ENCODE measurements at regions not wholly inside any gene's neighbourhood (a gene's known extent, or its start where the extent isn't known, plus 50 kb on each side); places are given as distances from the start of the nearest gene placed in this dataset.
"Not testable (repeated sequence)": the region's sequence is repeated elsewhere in the genome, so short reads cannot be mapped to it uniquely, and the experiment has no call there.

DNA sequence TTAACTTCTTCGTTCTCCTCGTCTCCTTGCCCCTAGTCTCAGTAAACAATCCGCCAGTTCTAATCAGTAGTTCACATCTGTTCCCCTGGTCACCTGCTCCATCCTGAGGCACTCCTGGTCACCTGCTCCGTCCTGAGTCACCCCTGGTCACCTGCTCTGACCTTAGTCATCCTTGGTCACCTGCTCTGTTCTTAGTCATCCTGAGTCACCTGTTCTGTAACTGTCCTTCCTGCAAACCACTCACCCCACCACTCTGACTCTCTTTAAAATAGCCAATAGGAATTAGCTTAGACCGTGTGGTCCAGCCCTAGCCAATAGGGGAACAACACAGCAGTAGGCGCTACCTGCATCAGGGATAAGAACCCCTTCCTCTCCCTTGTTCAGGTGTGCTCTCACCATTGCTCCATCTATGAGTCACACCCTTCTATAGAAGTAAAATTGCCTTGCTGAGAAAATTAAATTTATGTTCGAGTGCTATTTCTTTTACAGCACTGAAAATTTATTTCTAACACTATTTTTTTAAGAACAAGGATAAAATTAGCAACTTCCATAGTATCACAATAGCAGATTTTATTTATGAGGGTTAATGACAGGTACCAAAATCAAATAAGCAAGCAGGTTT is 237.6 kb upstream of the DIO3 start:
- TF ChIP-seq POLR2AphosphoS5, POLR2A (IDR thresholded peaks at IDR 0.05): not testable (repeated sequence)

Measured in suprapubic skin (tissue), 4 donors.